Suprapubic skin (tissue), 4 donors: ENCODE measurements at regions not wholly inside any gene's neighbourhood (a gene's known extent, or its start where the extent isn't known, plus 50 kb on each side); places are given as distances from the start of the nearest gene placed in this dataset.

Experiments
- DNase-seq, 2 donors: peaks; one replicate each; pipeline ENCODE4 v3.0.0-alpha.2; 2019; ENCODE audit warnings: low spot score in 2 of 2
- H3K27ac ChIP-seq: fragments of 200-600 bp; sonication (generic); one replicate; pipeline ENCODE4 v1.5.1; 2019
- H3K27me3 ChIP-seq: fragments of 200-600 bp; sonication (generic); one replicate; pipeline ENCODE4 v1.5.1; 2019
- H3K36me3 ChIP-seq: fragments of 200-600 bp; sonication (generic); one replicate; pipeline ENCODE4 v1.5.1; 2019
- H3K4me1 ChIP-seq: fragments of 200-600 bp; sonication (generic); one replicate; pipeline ENCODE4 v1.5.1; 2019
- H3K4me3 ChIP-seq: fragments of 200-600 bp; sonication (generic); one replicate; pipeline ENCODE4 v1.5.1; 2019; ENCODE audit warnings: mild to moderate bottlenecking
- H3K9me3 ChIP-seq: fragments of 200-600 bp; sonication (generic); one replicate; pipeline ENCODE4 v1.5.1; 2019
- EP300 ChIP-seq: sonication (generic); formaldehyde crosslinking; IDR thresholded peaks from one replicate; pipeline ENCODE4 v1.6.1; 2017; ENCODE audit warnings: antibody characterized with exemption
- POLR2A ChIP-seq, 2 donors: fragments of 450-650 bp; IDR thresholded peaks; one replicate each; pipeline ENCODE4 v1.6.1; 2017; ENCODE audit warnings: antibody characterized with exemption in 2 of 2, mild to moderate bottlenecking in 2 of 2, moderate library complexity in 2 of 2
- POLR2AphosphoS5 ChIP-seq, 3 donors: sonication (generic); formaldehyde crosslinking; IDR thresholded peaks; one replicate each; pipeline ENCODE4 v1.6.1; 2017; ENCODE audit warnings: antibody characterized with exemption in 3 of 3
- WGBS: methylation state at CpG from one replicate; pipeline ENCODE4 v1.1.5; 2018; 5-methylcytosine and 5-hydroxymethylcytosine counted together
- TF ChIP-seq, protein P1 (sequence below), 2 donors: fragments of 200-600 bp in 1 of 2; fragments of 450-650 bp in 1 of 2; sonication (generic) in 1 of 2; IDR thresholded peaks; one replicate each; pipeline ENCODE4 v1.5.1; 2016 to 2019; ENCODE audit warnings: antibody characterized with exemption in 2 of 2, mild to moderate bottlenecking in 1 of 2, moderate library complexity in 1 of 2

DNA sequence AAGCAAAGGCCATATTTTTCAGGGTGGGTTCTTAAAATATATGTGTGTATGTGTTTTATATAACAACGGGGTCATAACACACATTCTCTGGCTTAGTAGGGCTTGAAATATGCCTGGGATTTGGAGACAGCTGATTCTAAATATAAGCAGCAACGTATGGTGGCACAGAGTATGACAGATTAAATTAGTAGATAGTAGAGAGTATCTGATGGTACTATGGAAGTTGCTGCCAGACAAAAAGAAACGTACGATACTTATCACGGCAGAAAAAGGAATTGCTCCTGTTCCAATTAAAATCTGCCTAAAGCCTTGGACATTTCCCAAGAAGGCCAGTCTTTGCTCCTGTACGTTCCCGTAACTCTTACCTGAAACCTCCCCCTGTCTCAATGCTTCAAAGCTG is 607.9 kb upstream of the ID2 start:
- no peak for DNase-seq
- Histone ChIP-seq H3K27ac (no peak overlapping the region), H3K36me3 (no peaks in the 10 kb centered on the region), H3K4me1 (no peaks in the 10 kb centered on the region), H3K27me3 (no peaks in the 10 kb centered on the region), H3K9me3 (no peaks in the 10 kb centered on the region), H3K4me3 (no peak overlapping the region)
- WGBS, result 51% methylated on average over 7 of the region's 7 CpGs
- TF ChIP-seq POLR2AphosphoS5 (IDR thresholded peaks at IDR 0.05) (no peak), POLR2A (IDR thresholded peaks at IDR 0.05) (no peak), EP300 (no peak)
- TF ChIP-seq, protein P1, sequence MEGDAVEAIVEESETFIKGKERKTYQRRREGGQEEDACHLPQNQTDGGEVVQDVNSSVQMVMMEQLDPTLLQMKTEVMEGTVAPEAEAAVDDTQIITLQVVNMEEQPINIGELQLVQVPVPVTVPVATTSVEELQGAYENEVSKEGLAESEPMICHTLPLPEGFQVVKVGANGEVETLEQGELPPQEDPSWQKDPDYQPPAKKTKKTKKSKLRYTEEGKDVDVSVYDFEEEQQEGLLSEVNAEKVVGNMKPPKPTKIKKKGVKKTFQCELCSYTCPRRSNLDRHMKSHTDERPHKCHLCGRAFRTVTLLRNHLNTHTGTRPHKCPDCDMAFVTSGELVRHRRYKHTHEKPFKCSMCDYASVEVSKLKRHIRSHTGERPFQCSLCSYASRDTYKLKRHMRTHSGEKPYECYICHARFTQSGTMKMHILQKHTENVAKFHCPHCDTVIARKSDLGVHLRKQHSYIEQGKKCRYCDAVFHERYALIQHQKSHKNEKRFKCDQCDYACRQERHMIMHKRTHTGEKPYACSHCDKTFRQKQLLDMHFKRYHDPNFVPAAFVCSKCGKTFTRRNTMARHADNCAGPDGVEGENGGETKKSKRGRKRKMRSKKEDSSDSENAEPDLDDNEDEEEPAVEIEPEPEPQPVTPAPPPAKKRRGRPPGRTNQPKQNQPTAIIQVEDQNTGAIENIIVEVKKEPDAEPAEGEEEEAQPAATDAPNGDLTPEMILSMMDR (IDR thresholded peaks at IDR 0.05), result no peak

DNA sequence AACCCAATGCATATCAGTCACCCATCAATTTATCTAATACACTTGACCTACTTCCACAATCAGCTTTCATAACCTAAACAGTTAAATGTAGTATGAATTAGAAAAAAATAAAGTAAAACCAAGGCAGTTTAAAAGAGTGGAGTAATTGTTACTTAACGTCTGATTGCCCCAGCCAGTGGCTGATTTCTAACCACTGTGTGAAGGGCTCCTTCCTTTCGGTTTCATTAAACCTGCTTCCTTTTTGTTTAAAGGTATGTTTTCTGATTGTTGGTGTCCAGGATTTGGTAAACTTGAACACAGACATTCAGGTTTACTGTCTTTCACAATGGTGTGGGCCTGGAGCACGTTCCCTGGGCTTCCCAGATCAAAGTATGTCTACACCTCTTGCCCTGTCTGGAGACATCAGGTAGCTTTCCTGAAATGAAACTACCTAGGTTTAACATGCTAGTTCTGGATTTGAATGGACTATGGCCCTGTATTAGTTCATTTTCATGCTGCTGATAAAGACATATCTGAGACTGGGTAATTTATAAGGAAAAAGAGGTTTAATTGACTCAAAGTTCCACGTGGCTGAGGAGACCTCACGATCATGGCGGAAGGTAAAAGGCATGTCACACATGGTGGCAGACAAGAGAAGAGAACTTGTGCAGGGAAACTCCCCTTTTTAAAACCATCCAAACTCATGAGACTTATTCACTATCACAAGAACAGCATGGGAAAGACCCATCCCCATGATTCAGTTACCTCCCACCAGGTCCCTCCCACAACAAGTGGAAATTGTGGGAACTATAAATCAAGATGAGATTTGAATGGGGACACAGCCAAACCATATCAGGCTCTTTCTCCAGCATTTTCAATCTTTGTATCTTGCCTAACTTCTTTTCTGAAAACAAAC is 605.2 kb upstream of the ID2 start:
- Histone ChIP-seq H3K9me3 (no peaks in the 10 kb centered on the region), H3K27me3 (no peaks in the 10 kb centered on the region), H3K4me3 (no peak overlapping the region), H3K36me3 (no peaks in the 10 kb centered on the region), H3K27ac (no peak overlapping the region), H3K4me1 (no peaks in the 10 kb centered on the region)
- DNase-seq, result no peak
- TF ChIP-seq, protein P1 (IDR thresholded peaks at IDR 0.05), result no peak
- no peak for TF ChIP-seq EP300
- TF ChIP-seq POLR2AphosphoS5 (IDR thresholded peaks at IDR 0.05), result no peak
- no peak for TF ChIP-seq POLR2A (IDR thresholded peaks at IDR 0.05)
- 77% methylated on average over 6 of the region's 6 CpGs for WGBS

DNA sequence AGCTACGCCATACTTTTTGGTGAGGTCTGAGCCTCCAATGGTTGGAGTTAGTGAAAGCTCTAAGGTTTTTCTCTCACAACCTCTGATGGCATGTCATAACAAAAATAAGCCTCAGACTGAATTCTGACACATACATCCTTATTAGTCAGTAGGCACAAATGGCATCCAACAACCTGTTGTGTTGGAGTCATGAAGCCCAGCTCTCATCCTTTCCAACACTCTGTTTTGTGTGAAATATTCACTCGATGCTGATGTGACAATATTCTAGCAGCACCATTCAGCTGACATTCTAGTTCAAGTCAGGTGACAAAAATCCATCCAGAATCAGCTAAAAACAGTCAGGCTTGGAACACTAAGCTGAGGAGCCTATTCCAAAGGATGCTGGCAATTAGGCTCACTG is 603.2 kb upstream of the ID2 start:
- Histone ChIP-seq H3K27me3 (no peaks in the 10 kb centered on the region), H3K4me3 (no peak overlapping the region), H3K36me3 (no peaks in the 10 kb centered on the region), H3K4me1 (no peaks in the 10 kb centered on the region), H3K9me3 (no peaks in the 10 kb centered on the region), H3K27ac (no peak overlapping the region)
- WGBS, result 93% methylated on average over 2 of the region's 2 CpGs
- DNase-seq, result no peak
- TF ChIP-seq, protein P1 (IDR thresholded peaks at IDR 0.05), result no peak
- TF ChIP-seq POLR2AphosphoS5 (IDR thresholded peaks at IDR 0.05) (no peak), EP300 (no peak)

DNA sequence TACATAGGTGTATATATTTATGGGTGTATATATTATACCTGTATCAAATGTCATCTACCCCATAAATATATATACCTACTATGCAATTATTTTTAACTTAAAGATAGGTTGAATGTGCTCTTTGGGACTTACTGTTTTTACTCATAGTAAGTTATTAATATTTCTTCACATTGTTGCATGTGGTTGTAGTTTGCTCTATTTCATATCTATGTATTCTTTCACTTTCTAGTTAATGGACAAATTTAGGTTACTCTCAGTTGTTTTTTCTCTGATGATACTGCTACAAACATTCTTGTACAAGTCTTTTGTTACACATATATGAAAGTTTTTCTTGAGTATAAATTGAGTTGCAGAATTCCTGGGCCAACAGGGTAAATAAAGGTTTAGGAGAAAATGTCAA is 601.8 kb upstream of the ID2 start:
- no peak for DNase-seq
- TF ChIP-seq POLR2A (IDR thresholded peaks at IDR 0.05) (no peak), EP300 (no peak), POLR2AphosphoS5 (IDR thresholded peaks at IDR 0.05) (no peak)
- TF ChIP-seq, protein P1 (IDR thresholded peaks at IDR 0.05), result no peak
- Histone ChIP-seq H3K9me3 (no peaks in the 10 kb centered on the region), H3K36me3 (no peaks in the 10 kb centered on the region), H3K4me1 (no peaks in the 10 kb centered on the region), H3K27ac (no peak overlapping the region), H3K27me3 (no peaks in the 10 kb centered on the region), H3K4me3 (no peak overlapping the region)

DNA sequence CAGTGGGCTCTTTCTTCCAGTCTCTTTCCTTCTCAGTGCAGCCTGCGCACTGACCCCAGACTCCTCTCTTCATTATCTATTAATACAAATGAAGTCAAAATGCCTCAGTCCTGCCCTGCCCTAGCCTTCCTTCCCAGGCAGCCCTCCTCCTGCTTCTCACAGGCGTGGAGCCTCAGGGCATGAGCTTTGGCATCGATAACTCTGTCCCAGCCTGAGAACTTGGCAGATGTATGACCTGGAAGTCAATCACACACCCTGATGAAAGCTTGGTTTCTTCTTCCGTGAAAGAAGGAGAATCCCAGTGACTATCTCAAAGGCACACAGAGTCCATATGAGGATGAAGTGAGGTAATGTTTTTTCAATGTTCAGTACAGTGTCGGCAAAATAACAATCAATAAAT is 600.7 kb upstream of the ID2 start:
- TF ChIP-seq POLR2AphosphoS5 (IDR thresholded peaks at IDR 0.05) (no peak), EP300 (no peak), POLR2A (IDR thresholded peaks at IDR 0.05) (no peak)
- TF ChIP-seq, protein P1 (IDR thresholded peaks at IDR 0.05), result no peak
- H3K36me3 ChIP-seq, result no peaks in the 10 kb centered on the region
- no peak overlapping the region for H3K27ac ChIP-seq
- no peak for DNase-seq
- no peaks in the 10 kb centered on the region for H3K9me3 ChIP-seq
- WGBS, result 59% methylated on average over 5 of the region's 5 CpGs
- no peaks in the 10 kb centered on the region for H3K27me3 ChIP-seq
- H3K4me3 ChIP-seq, result no peak overlapping the region
- H3K4me1 ChIP-seq, result no peaks in the 10 kb centered on the region
